ENCODE measurements at regions not wholly inside any gene's neighbourhood (a gene's known extent, or its start where the extent isn't known, plus 50 kb on each side); places are given as distances from the start of the nearest gene placed in this dataset.

- DNase-seq (ENCODE audit: low spot score), result no peak
- no peak for TF ChIP-seq CTCF (IDR thresholded peaks at IDR 0.05; ENCODE audit: borderline replicate concordance, control extremely low read depth, extremely low read depth, insufficient read depth, missing control alignments)
- in situ Hi-C loops (cut with MboI; ENCODE audit: low sequenced_read_pairs, unreplicated experiment), result no loop called here
Measured at GRCh38 chr4:156346959-156347385, 393.3 kb upstream of the CTSO start.

GRCh38 chr4:156344397-156344796, 390.7 kb upstream of the CTSO start:
- in situ Hi-C loops (cut with MboI; ENCODE audit: low sequenced_read_pairs, unreplicated experiment), result no loop called here
- DNase-seq (ENCODE audit: low spot score), result no peak
- no peak for TF ChIP-seq CTCF (IDR thresholded peaks at IDR 0.05; ENCODE audit: borderline replicate concordance, control extremely low read depth, extremely low read depth, insufficient read depth, missing control alignments)

- no peak for TF ChIP-seq CTCF (IDR thresholded peaks at IDR 0.05; ENCODE audit: borderline replicate concordance, control extremely low read depth, extremely low read depth, insufficient read depth, missing control alignments)
- DNase-seq (ENCODE audit: low spot score), result no peak
- in situ Hi-C loops (cut with MboI; ENCODE audit: low sequenced_read_pairs, unreplicated experiment), result no loop called here
Measured at GRCh38 chr4:156336511-156336910, 382.8 kb upstream of the CTSO start.

- DNase-seq (ENCODE audit: low spot score), result no peak
- in situ Hi-C loops (cut with MboI; ENCODE audit: low sequenced_read_pairs, unreplicated experiment), result no loop called here
- TF ChIP-seq CTCF (IDR thresholded peaks at IDR 0.05; ENCODE audit: borderline replicate concordance, control extremely low read depth, extremely low read depth, insufficient read depth, missing control alignments), result no peak
Measured at GRCh38 chr4:156335721-156336120, 382.1 kb upstream of the CTSO start.

GRCh38 chr4:156330436-156331031, 376.9 kb upstream of the CTSO start:
- DNase-seq (ENCODE audit: low spot score), result no peak
- in situ Hi-C loops (cut with MboI; ENCODE audit: low sequenced_read_pairs, unreplicated experiment), result no loop called here
- TF ChIP-seq CTCF (IDR thresholded peaks at IDR 0.05; ENCODE audit: borderline replicate concordance, control extremely low read depth, extremely low read depth, insufficient read depth, missing control alignments), result no peak

GRCh38 chr4:156329779-156330178, 376.1 kb upstream of the CTSO start:
- no peak for DNase-seq (ENCODE audit: low spot score)
- TF ChIP-seq CTCF (IDR thresholded peaks at IDR 0.05; ENCODE audit: borderline replicate concordance, control extremely low read depth, extremely low read depth, insufficient read depth, missing control alignments), result no peak
- in situ Hi-C loops (cut with MboI; ENCODE audit: low sequenced_read_pairs, unreplicated experiment), result no loop called here
